ENCODE measurements at regions not wholly inside any gene's neighbourhood (a gene's known extent, or its start where the extent isn't known, plus 50 kb on each side); places are given as distances from the start of the nearest gene placed in this dataset.
"Not testable (repeated sequence)": the region's sequence is repeated elsewhere in the genome, so short reads cannot be mapped to it uniquely, and the experiment has no call there.

DNA sequence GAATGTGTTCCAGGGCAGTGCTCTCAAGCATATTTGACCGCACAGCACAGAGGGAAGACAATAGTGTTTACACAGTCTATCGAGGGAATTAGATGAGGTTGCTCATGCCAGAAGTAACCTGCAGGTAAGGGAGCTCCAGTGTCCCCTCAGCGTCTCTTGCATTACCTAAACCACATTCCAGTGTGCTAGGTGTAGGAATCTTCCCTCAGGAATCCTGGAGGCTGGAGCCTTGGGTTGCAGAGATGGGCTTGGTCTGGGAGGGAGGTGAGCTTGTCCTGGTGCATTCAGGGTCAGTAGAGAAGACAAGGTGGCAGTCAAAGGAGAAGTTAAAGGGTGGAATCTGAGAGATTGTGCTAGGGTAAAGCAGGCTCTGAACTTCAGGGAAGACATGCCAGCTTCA lies 56.3 kb downstream of the SOX14 start:
- DNase-seq (ENCODE audit: low spot score) = no peak

DNA sequence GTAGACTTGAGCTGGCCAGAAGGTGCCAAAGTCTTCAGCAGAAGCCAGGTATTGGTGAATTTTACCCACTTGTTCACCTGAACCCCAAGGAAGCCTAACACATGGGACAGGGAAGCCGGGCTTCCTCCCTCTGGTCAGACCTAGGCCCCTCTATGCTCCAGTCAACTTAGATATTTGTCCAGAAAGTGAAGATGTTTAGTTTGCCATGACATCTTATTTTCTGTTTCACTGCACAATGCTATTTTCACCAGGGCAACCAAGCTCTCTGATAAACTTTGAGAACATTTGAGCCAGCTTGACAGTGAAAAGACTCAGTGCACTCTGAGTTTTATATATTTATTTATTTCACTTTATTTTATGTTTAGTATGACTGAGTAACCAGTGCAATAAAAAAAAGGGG lies 71.0 kb downstream of the SOX14 start:
- DNase-seq (ENCODE audit: low spot score) = no peak

DNA sequence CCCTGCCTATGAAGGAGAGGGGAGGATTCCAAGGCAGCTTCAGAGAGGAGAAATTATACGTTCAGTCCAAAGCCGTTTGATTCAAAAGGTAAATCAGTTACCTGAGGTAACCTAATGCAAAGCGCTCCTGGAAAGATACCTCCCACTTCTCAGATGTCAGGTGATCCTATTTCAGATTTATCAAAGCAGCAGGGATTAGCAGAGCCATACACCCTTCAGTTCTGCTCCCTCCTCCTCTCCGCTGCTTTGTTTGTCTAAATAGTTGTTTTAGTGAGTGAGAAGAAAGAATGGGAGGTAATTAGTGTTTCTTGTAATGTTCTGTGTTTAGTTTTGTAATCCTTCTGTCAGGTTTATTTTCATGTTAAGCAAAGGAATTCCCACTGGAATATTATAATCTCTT lies 81.1 kb downstream of the SOX14 start:
- no peak for DNase-seq (ENCODE audit: low spot score)

DNA sequence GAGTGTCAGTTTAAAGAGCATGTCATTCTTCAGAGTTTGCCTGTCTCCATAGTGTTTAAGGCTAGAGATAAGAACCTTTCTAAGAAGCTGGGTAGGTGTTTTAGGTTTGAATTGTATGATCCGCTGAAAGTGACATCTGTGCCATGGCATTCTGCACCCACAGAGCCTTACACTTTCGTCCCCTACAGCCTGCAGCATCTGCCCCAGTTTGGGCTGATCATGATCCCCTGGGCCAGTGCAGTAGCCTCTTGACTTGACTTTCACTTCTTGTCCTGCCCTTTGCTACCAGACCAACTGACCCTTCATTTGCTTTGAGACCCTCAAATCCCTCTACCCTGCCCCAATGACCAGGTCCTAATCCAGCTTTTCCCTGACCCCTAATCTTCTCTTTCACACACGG lies 81.6 kb downstream of the SOX14 start:
- DNase-seq (ENCODE audit: low spot score) = no peak

DNA sequence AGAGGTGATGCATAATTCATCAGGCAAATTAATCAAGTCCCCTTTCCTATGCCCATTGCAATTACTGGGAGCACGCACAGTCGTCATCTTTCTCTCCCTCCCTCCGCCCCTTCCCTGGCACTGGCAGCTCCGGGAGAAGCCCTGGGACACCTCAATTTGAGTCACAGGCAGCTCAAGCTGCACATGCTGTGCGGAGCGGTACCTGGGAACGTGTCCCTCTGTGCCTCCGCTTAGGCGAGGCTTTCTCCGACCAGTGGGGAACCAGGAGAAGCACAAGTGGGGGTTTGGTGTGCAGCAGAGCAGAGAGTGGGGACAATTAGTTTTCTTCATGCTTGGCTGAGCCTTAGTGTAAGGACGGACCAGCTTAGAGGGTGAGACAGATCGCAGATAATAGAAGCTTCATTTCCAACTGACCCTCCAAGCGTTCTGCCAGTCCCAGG lies 88.3 kb downstream of the SOX14 start:
- DNase-seq (ENCODE audit: low spot score) = no peak

DNA sequence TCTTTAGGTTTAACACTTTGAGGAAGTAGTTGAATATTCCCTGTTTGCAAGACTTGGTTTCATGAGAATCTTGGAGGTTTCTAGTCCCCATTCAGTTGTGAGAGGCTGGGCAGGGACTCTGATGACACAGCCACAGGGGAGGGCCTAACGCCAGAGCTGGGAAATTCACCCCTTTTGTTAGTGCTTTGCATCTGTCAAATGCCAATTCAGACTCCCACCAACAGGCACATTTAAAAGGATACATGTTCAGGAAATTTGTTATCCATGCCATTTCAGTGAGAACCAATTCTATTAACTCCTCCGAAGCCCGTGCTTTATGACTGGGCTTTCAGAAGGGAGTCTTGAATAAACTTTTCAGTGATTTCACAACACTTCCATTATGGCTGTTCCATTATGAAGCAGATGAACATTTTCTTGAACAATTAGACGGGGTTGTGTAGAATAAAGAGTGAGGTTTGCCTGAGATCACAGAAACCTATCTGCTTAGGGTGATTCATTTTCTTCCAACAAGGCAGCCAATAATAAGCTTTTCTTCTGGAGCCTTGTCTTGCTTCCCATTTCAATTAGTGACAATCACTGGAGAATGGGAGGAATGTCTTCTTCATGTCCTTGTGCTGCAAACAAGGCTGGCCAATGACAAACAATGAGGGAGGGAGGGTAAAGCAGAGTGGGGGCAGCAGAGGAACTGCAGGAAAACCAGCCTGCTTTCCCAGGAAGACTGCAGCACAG lies 90.6 kb downstream of the SOX14 start:
- DNase-seq (ENCODE audit: low spot score) = no peak

DNA sequence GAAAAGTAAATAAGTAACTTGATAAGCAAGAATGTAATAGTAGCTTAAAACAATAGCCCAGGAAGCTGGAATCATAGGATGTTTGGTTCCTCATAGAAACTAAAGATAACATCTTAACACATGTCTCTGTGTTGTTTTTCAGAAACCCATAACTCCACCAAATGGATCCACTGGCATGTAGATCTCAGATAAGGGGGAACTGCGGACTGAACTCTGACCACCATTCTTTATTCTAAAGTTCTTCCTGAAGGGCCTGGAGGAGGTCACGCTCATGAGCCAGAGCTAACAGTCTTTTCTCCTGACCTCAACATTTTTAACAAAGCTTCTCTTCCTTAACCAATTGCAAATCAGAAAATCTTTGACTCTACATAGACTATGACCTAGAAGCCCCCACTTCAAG lies 101.9 kb downstream of the SOX14 start:
- no peak for DNase-seq (ENCODE audit: low spot score)

DNA sequence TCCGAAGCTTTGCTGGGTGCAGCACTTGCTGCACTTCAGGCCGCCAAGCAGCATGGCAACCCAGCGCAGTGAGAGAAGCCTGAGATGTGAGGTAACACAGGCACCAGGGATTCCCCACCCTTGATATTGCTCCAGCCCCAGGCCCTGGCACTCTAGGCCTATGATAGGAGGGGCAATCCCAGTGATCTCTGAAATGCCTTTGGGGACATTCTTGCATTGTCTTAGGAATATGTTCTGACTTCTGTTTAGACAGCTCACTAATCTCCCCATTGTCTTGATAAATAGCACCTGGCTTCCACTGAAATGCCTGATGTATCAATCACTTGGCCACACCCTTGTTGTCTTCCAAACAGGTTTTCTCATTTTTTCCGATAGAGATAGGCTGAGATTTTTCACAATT lies 102.8 kb downstream of the SOX14 start:
- no peak for DNase-seq (ENCODE audit: low spot score)

DNA sequence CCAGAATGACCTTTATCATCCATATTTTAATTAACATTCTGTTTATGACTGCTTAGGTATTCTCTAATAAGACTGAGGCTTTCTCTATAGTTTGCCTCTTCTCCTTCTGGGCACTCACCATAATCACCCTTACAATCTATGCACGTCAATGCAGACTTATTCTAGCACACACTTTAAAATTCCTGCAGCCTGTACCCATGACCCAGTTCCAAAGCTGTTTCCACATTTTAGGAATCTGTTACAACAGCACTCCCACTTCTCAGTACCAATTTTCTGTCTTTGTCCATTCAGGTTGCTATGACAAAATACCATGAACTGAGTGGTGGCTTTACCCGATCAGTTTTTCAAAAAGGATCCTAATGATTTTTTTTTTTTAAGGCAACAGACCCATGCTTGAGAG lies 103.5 kb downstream of the SOX14 start:
- DNase-seq (ENCODE audit: low spot score) = no peak

DNA sequence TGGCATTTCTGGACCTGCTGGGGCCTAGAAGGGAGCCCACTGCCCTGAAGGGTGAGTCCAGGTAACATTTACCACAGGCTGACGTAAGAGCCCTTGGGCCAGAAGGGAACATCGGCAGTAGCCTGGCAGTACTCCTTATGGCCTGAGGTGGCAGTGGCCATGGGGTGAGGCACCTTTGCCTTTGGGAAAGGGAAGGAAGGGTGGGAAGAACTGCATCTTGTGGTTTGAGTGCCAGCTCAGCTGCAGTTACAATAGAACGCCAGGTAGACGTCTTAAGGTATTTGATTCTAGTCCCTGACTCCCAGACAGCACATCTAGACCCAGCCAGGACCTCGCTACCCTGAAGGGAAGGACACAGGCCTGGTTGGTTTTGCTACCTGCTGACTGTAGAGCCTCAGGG lies 104.9 kb downstream of the SOX14 start:
- DNase-seq (ENCODE audit: low spot score) = no peak

DNA sequence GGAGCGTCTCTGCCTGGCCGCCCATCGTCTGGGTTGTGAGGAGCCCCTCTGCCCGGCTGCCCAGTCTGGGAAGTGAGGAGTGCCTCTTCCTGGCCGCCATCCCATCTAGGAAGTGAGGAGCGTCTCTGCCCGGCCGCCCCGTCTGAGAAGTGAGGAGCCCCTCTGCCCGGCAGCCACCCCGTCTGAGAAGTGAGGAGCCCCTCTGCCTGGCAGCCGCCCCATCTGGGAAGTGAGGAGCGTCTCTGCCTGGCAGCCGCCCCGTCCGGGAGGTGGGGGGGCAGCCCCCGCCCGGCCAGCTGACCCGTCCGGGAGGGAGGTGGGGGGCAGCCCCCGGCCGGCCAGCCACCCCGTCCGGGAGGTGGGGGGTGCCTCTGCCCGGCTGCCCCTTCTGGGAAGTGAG lies 108.5 kb downstream of the SOX14 start:
- not testable (repeated sequence) for DNase-seq (ENCODE audit: low spot score)

DNA sequence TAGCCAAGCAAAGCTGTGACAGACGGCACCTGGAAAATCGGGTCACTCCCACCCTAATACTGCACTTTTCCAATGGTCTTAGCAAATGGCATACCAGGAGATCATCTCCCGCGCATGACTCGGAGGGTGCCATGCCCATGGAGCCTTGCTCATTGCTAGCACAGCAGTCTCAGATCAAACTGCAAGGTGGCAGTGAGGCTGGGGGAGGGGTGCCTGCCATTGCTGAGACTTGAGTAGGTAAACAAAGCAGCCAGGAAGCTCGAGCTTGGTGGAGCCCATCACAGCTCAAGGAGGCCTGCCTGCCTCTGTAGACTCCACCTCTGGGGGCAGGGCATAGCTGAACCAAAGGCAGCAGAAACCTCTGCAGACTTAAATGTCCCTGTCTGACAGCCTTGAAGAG lies 113.1 kb upstream of the CLDN18 start:
- not testable (repeated sequence) for DNase-seq (ENCODE audit: low spot score)

DNA sequence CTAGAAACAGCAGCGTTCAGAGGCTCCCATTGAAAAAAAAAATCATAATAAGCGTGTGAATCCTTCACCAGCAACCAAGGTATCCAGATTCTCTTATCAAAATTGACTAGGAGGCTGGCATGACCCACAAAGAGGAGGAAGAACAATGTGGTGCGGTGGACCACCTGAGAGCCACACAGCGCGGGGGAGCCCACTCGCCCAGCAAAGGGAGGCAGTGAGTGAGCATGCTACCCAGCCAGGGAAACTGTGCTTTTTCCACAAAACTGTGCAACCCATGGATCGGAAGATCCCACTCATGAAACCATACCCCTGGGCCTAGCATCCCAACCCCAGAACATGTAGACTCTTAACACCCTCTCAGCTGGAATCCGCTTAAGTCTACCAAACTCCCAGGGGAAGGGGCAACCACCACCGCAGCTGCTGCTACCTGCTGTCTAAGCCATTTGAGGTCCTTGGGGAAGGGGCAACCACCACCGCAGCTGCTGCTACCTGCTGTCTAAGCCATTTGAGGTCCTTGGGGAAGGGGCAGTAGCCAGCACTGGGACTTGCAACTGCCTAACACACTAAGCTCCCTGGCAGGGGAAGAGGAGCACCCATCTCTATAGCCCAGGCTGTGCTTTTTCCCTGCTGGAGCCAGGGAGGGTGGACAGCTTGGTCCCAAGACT lies 102.8 kb upstream of the CLDN18 start:
- no peak for DNase-seq (ENCODE audit: low spot score)

DNA sequence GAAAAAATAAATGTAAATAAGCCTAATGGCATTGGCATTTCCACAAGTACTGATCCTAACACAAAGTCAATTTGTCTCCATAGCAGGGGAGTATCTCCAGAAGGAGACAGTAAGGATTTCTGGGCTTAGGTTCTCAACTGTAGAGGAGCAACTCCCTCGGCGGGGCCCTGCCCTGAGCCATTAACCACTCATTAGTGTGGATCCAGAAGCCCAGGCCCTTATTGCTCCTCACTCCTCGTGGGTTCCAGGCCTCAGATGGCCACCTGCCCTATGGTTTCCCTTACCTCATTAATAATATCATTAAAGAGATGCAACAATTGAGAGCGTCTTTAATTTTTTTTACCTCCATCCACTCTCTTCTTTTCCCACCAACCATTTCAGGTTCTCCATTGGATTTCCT lies 85.3 kb upstream of the CLDN18 start:
- DNase-seq (ENCODE audit: low spot score) = no peak

DNA sequence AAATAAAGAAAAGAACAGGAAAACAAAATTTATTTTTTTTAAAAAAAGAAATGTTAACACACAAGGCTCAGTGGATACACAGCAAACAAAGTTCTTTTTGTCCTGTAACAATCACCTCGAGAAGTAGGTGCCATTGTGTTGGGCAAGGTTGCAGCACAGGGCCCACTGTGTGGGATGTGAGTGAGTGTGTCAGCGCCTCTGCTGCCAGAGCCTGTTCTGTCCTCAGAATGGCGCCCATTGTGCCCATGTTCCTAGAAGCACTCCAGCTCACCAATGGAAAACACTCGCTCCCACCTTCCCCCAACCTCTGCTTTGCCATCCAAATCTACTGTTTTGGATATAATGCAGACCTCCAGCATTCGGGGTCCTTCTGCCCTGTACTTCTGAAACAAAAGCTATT lies 84.9 kb upstream of the CLDN18 start:
- DNase-seq (ENCODE audit: low spot score) = no peak

DNA sequence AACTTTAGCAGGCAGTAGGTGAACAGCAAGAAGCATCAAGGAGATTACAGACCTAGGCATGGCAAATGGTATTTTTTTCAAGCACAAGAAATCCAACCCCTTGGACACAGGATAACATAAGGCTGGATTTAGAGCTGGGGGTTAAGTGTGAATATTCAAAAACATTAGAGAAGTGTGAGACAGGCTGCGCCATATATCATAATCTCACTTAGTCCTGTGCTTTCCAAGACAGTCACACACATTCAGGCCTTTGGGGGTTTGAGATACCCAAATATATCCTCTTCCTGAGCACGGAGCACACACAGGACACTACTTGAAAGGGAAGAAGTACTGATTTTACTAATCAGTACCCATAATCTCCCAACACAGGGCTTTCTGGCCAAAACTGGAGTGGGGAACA lies 83.0 kb upstream of the CLDN18 start:
- DNase-seq (ENCODE audit: low spot score) = no peak

DNA sequence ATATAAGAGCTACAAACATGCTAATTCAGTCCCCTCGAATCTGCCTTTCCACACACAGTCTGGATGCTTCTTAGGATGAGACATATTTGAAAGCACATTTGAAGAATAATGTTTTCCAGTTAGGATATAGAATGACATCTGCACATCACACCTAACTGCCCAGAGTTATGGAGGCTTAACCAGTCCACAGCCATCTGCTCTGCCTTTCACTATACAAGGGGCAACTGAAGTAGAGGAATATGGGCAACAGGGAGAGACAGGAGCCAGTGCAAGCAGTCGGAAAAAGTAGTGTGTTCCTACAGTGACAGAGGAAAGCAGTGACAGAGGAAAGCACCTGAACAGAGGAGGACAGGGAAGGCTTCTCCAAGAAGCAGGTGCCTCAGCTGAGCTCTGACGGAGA lies 79.0 kb upstream of the CLDN18 start:
- no peak for DNase-seq (ENCODE audit: low spot score)

DNA sequence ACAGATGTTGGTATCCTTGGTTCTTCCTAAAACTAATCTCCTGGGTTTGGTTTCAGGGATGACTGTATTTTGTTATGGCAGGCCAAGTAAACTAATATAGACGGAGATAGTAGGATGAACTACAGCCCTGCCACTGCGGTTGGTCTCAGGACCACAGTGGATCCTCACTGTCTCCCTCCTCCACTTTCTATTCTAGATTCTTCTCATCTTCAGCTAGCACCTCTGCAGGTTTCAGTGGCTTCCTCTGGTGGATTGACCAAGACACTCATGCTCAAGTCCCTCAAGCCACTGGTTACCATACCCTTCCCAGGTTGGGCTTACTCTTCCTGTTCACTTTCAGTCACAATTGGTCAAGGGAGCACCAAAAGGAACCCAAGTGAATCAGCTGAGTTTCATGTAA lies 71.1 kb upstream of the CLDN18 start:
- DNase-seq (ENCODE audit: low spot score) = no peak

DNA sequence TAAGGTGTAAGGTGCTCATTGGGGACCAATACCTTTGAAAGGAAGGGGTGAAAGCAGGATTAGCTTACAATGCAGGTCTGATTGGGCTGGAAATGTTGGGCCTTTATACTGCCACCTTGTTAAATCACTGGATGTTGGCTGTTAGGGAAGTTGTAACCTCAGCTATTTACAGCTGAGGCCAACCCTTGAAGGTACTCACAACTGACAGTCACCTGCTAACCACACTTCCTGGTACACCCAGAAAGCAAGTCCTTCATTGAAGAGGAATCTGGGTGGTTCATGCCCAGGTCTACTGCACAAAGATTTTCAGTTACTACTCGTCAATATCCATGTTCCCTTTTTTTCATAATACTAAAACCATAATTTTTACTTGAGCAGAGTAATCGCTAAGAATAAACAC lies 65.4 kb upstream of the CLDN18 start:
- no peak for DNase-seq (ENCODE audit: low spot score)

DNA sequence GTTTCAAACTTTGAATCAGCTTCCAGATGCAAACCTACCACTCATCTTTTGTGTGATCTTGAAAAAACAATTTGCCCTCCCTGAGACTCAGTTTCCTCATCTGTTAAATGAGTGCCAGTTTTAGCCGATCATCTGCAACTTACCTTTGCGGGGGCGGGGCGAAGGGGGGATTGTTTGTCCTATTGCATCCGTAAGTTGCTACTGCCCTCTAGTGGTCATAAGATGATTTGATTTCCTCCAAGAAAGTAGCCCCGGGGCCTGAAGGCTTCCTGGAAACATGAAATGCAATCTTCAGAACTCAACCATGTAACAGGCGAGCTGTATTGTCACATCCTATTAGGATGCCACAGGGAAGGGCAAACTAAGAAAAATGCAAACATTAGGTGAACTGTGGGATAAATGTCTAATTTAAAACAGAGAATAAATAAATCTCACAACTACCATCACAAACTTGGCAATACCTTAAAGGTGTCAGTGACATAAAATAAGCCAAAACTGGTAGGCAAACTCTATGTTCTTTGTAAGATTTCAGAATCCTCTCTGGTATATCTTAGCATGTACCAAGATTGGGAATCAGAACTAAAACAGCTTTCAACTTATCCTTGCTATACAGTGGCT lies 63.5 kb upstream of the CLDN18 start:
- peak; percentile 58 for DNase-seq (ENCODE audit: low spot score)

DNA sequence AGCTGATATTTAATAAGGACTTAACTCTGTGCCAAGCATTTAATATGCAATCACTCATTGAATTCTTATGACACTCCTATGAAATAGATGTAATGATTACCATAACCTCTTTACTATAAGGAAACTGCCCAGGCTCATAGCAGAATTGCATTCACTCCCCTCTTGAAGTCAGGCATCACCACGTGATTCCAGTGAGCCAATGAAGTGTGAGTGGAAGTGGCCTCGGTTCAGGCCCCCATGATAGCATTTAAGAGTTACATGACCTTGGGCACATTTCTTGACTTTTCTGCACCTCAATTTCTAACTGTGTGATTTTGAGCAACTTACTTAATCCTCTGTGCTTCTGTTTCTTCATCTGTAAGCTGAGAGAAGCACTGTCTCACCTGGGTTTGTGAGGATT lies 62.8 kb upstream of the CLDN18 start:
- no peak for DNase-seq (ENCODE audit: low spot score)

DNA sequence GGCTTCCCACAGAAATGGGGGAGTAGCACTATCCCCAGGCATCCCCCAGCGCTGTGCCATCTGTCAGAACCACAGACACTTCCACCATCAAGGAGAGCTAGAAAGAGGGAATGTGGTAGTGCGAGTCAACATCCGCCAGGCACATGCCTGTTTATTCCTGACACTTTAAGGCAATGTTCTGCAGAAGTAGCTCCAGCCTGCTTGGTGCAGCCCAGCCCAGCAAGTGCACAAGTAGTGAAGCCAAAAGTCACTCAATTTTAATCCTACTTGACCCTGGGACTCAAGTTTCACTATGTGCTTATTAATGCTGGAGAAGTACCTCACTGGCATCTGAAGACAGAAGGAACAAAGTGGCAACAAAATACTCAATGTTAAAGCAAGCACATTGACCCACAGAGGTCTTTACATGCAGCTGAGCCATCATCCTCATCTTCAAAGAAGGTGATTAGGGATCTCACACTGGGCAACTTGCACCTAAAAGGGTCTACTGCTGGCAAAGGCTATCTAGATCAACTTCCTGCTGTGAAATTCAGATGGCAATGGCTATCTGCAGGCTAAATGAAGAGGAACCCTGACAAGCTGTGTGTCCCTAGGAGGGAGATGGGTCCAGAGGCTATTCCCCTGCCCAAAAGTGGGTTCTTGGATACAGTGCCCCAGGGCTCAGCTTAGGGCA lies 61.4 kb upstream of the CLDN18 start:
- peak; percentile 30 for DNase-seq (ENCODE audit: low spot score)

DNA sequence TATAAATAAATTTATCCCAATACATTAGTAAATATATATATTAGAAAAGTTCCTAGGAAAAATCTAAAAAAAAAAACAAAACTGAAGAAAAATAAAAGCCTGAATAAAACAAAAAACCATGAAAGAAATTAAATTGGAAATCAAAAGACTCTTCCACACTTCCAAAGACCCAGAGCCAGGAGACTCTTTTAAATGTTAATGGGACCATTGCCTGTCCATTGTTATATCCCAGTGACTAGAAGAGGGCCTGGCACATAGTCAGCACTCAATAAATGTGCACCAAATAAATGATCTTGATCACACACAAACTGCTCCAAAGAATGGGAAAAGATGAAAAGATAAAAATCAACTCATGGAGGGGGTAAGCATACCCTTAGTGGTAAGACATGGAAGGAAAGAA lies 51.3 kb upstream of the CLDN18 start:
- DNase-seq (ENCODE audit: low spot score) = no peak

Measured in cerebellar cortex (tissue), 1 donor.